ENCODE measurements at regions not wholly inside any gene's neighbourhood (a gene's known extent, or its start where the extent isn't known, plus 50 kb on each side); places are given as distances from the start of the nearest gene placed in this dataset.

GRCh38 chr10:78359640-78360091 is 326.0 kb downstream of the RPS24 start:
- TF ChIP-seq, protein P1, sequence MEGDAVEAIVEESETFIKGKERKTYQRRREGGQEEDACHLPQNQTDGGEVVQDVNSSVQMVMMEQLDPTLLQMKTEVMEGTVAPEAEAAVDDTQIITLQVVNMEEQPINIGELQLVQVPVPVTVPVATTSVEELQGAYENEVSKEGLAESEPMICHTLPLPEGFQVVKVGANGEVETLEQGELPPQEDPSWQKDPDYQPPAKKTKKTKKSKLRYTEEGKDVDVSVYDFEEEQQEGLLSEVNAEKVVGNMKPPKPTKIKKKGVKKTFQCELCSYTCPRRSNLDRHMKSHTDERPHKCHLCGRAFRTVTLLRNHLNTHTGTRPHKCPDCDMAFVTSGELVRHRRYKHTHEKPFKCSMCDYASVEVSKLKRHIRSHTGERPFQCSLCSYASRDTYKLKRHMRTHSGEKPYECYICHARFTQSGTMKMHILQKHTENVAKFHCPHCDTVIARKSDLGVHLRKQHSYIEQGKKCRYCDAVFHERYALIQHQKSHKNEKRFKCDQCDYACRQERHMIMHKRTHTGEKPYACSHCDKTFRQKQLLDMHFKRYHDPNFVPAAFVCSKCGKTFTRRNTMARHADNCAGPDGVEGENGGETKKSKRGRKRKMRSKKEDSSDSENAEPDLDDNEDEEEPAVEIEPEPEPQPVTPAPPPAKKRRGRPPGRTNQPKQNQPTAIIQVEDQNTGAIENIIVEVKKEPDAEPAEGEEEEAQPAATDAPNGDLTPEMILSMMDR (IDR thresholded peaks at IDR 0.05), result no peak
- no peak for TF ChIP-seq POLR2AphosphoS5 (IDR thresholded peaks at IDR 0.05)
- no peak for TF ChIP-seq EP300 (IDR thresholded peaks at IDR 0.05)
- TF ChIP-seq POLR2A (IDR thresholded peaks at IDR 0.05), result no peak

All from suprapubic skin (tissue), 4 donors.